ENCODE measurements at regions not wholly inside any gene's neighbourhood (a gene's known extent, or its start where the extent isn't known, plus 50 kb on each side); places are given as distances from the start of the nearest gene placed in this dataset.

DNA sequence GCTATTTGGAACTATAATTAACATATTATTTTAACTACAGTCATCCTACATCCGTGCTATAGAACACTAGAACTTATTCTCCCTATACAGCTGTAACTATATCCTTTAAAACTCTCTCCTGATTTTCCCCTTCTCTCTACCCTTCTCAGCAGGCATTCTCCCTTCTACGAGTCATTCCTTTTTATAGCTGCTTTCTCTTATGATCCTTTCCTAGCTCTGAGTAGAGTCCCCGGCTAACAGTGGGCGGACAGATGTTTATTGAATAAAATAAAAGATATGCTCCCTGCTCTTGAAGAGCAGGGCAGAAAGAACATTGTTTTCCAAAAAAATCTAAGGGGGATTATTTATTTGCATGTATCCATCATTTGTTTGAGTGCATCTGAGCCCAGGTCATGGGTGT is 246.5 kb upstream of the TMTC4 start:
- TF ChIP-seq, protein P1, sequence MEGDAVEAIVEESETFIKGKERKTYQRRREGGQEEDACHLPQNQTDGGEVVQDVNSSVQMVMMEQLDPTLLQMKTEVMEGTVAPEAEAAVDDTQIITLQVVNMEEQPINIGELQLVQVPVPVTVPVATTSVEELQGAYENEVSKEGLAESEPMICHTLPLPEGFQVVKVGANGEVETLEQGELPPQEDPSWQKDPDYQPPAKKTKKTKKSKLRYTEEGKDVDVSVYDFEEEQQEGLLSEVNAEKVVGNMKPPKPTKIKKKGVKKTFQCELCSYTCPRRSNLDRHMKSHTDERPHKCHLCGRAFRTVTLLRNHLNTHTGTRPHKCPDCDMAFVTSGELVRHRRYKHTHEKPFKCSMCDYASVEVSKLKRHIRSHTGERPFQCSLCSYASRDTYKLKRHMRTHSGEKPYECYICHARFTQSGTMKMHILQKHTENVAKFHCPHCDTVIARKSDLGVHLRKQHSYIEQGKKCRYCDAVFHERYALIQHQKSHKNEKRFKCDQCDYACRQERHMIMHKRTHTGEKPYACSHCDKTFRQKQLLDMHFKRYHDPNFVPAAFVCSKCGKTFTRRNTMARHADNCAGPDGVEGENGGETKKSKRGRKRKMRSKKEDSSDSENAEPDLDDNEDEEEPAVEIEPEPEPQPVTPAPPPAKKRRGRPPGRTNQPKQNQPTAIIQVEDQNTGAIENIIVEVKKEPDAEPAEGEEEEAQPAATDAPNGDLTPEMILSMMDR (conservative IDR thresholded peaks at IDR 0.05) = no peak
- TF ChIP-seq ZFX (IDR thresholded peaks at IDR 0.05) = no peak
